ENCODE measurements at regions not wholly inside any gene's neighbourhood (a gene's known extent, or its start where the extent isn't known, plus 50 kb on each side); places are given as distances from the start of the nearest gene placed in this dataset.
"Not testable (repeated sequence)": the region's sequence is repeated elsewhere in the genome, so short reads cannot be mapped to it uniquely, and the experiment has no call there.

DNA sequence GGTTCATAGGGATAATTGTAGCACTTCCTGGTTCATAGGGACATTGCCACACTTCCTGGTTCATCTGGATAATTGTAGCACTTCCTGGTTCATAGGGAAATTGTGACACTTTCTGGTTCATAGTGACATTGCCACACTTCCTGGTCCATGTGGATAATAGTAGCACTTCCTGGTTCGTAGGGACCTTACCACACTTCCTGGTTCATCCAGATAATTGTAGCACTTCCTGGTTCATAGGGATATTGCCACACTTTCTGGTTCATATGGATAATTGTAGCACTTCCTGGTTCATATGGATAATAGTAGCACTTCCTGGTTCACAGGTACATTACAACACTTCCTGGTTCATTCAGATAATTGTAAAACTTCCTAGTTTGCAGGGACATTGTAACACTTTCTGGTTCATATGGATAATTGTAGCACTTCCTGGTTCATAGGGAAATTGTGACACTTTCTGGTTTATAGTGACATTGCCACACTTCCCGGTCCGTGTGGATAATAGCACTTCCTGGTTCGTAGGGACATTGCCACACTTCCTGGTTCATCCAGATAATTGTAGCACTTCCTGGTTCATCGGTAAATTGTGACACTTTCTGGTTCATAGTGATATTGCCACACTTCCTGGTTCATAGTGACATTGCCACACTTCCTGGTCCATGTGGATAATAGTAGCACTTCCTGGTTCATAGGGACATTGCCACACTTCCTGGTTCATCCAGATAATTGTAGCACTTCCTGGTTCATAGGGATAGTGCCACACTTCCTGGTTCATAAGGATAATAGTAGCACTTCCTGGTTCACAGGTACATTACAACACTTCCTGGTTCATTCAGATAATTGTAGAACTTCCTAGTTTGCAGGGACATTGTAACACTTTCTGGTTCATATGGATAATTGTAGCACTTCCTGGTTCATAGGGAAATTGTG is 60.8 kb upstream of the CD99 start:
- TF ChIP-seq, protein P1, sequence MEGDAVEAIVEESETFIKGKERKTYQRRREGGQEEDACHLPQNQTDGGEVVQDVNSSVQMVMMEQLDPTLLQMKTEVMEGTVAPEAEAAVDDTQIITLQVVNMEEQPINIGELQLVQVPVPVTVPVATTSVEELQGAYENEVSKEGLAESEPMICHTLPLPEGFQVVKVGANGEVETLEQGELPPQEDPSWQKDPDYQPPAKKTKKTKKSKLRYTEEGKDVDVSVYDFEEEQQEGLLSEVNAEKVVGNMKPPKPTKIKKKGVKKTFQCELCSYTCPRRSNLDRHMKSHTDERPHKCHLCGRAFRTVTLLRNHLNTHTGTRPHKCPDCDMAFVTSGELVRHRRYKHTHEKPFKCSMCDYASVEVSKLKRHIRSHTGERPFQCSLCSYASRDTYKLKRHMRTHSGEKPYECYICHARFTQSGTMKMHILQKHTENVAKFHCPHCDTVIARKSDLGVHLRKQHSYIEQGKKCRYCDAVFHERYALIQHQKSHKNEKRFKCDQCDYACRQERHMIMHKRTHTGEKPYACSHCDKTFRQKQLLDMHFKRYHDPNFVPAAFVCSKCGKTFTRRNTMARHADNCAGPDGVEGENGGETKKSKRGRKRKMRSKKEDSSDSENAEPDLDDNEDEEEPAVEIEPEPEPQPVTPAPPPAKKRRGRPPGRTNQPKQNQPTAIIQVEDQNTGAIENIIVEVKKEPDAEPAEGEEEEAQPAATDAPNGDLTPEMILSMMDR (IDR thresholded peaks at IDR 0.05) = not testable (repeated sequence)
- TF ChIP-seq POLR2A (IDR thresholded peaks at IDR 0.05) = not testable (repeated sequence)
